MCF 10A (cell line): ENCODE measurements at regions not wholly inside any gene's neighbourhood (a gene's known extent, or its start where the extent isn't known, plus 50 kb on each side); places are given as distances from the start of the nearest gene placed in this dataset.

ENCODE experiments used
- BruUV-seq: library from RNA; stranded (reverse); fragments of 400-500 nt; replicated peaks from 2 replicates; lab custom pipeline; 2021; lab: Mats Ljungman, UMichigan
- CTCF ChIA-PET: fragments of 300-600 bp; sonication (Branson Sonifier 250); formaldehyde crosslinking; extraction: SDS; loops from one replicate; lab custom pipeline; 2021; ENCODE audit warnings: antibody characterized with exemption, inconsistent platforms; lab: Yijun Ruan, JAX
- POLR2A ChIA-PET: fragments of 300-600, 350-650 bp; sonication (Branson Sonifier 250); formaldehyde crosslinking; extraction: SDS; loops from one replicate; lab custom pipeline; 2020; ENCODE audit warnings: antibody characterized with exemption, inconsistent platforms; lab: Yijun Ruan, JAX
- DNase-seq: peaks from one replicate; pipeline ENCODE4 v3.0.0-alpha.2; 2018; ENCODE audit not compliant: unreplicated experiment
- H3K27ac Mint-ChIP-seq: one replicate; pipeline ENCODE4 v1.8.0; 2022; ENCODE audit warnings: mild to moderate bottlenecking, low read depth, mixed read lengths; ENCODE audit not compliant: unreplicated experiment
- H3K27me3 Mint-ChIP-seq: one replicate; pipeline ENCODE4 v1.8.0; 2022; ENCODE audit warnings: mixed read lengths; ENCODE audit not compliant: insufficient read depth, unreplicated experiment
- H3K36me3 Mint-ChIP-seq: one replicate; pipeline ENCODE4 v1.8.0; 2022; ENCODE audit warnings: mild to moderate bottlenecking, moderate library complexity, mixed read lengths; ENCODE audit not compliant: insufficient read depth, unreplicated experiment
- H3K4me1 Mint-ChIP-seq: one replicate; pipeline ENCODE4 v1.8.0; 2022; ENCODE audit warnings: mixed read lengths; ENCODE audit not compliant: insufficient read depth, unreplicated experiment
- H3K4me3 Mint-ChIP-seq: one replicate; pipeline ENCODE4 v1.8.0; 2022; ENCODE audit warnings: mild to moderate bottlenecking, moderate library complexity, mixed read lengths; ENCODE audit not compliant: unreplicated experiment
- H3K9me3 Mint-ChIP-seq: one replicate; pipeline ENCODE4 v1.8.0; 2022; ENCODE audit warnings: mixed read lengths; ENCODE audit not compliant: unreplicated experiment
- intact Hi-C: fragments of 100-400 bp; cut with micrococcal nuclease; formaldehyde crosslinking; loops from 2 replicates; pipeline ENCODE4 v1.14.1; 2022
- TF ChIP-seq, protein P1 (sequence below): fragments of 200-600 bp; IDR thresholded peaks from one replicate; pipeline ENCODE4 v1.8.0; 2022; ENCODE audit warnings: antibody characterized with exemption, mild to moderate bottlenecking; ENCODE audit not compliant: unreplicated experiment

DNA sequence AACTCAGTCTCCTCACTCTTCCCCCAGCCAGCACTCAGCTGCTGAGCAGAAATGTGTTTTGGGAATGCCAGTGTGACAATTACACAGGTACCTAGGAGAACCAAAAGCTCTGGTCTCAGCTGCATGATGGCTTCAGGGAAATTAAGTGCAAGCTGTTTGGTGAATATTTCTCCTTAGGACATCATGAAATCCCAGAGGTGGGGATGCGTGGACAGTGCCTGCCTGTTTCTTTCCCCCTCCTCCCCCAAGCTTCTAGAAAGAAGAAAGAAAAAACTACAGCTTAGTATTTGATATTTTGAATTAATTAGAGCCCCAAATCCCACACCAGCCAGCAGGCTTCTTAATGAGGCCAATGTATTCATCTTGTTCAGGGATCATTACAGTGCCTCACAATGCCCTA, 243.0 kb downstream of the IDS start:
- peaks cover 5% of the 10 kb centered on the region for H3K4me1 Mint-ChIP-seq
- H3K4me3 Mint-ChIP-seq = no peak overlapping the region
- DNase-seq = no peak
- H3K36me3 Mint-ChIP-seq = no peaks in the 10 kb centered on the region
- TF ChIP-seq, protein P1, sequence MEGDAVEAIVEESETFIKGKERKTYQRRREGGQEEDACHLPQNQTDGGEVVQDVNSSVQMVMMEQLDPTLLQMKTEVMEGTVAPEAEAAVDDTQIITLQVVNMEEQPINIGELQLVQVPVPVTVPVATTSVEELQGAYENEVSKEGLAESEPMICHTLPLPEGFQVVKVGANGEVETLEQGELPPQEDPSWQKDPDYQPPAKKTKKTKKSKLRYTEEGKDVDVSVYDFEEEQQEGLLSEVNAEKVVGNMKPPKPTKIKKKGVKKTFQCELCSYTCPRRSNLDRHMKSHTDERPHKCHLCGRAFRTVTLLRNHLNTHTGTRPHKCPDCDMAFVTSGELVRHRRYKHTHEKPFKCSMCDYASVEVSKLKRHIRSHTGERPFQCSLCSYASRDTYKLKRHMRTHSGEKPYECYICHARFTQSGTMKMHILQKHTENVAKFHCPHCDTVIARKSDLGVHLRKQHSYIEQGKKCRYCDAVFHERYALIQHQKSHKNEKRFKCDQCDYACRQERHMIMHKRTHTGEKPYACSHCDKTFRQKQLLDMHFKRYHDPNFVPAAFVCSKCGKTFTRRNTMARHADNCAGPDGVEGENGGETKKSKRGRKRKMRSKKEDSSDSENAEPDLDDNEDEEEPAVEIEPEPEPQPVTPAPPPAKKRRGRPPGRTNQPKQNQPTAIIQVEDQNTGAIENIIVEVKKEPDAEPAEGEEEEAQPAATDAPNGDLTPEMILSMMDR = no peak
- no peak overlapping the region for H3K27ac Mint-ChIP-seq
- H3K9me3 Mint-ChIP-seq = peaks cover 23% of the 10 kb centered on the region
- no TSS peak for BruUV-seq
- H3K27me3 Mint-ChIP-seq = no peaks in the 10 kb centered on the region
- POLR2A ChIA-PET = no interaction called here
- CTCF ChIA-PET = interaction anchor here (0.5 to 0.7 kb wide), 2 partner anchors 24 to 25 kb away, joined by 3 read pairs; no protein-coding TSS in a partner anchor
- intact Hi-C loops = no loop called here

- Mint-ChIP-seq H3K27ac (no peak overlapping the region), H3K9me3 (peaks cover 21% of the 10 kb centered on the region), H3K4me3 (no peak overlapping the region), H3K4me1 (peaks cover 5% of the 10 kb centered on the region), H3K27me3 (no peaks in the 10 kb centered on the region), H3K36me3 (no peaks in the 10 kb centered on the region)
- ChIA-PET CTCF (interaction anchor here (1.4 to 1.6 kb wide), 2 partner anchors 27 to 212 kb away, joined by 5 to 10 read pairs; no protein-coding TSS in a partner anchor), POLR2A (interaction anchor here (0.7 kb wide), 1 partner anchor 715 kb away, joined by 3 read pairs; no protein-coding TSS in a partner anchor)
- intact Hi-C loops = no loop called here
- BruUV-seq = no TSS peak
- TF ChIP-seq, protein P1 = no peak
- DNase-seq = peak; percentile 35
These were observed 245.9 kb downstream of the IDS start for GRCh38 chrX:149259241-149259640.

- Mint-ChIP-seq H3K27ac (no peak overlapping the region), H3K36me3 (no peaks in the 10 kb centered on the region), H3K4me1 (peaks cover 5% of the 10 kb centered on the region), H3K4me3 (no peak overlapping the region), H3K9me3 (peaks cover 8% of the 10 kb centered on the region), H3K27me3 (no peaks in the 10 kb centered on the region)
- DNase-seq = no peak
- TF ChIP-seq, protein P1 = no peak
- intact Hi-C loops = no loop called here
- ChIA-PET CTCF (interaction anchor here (0.9 kb wide), 1 partner anchor 1122 kb away, joined by 4 read pairs; no protein-coding TSS in a partner anchor), POLR2A (interaction anchor here (0.6 kb wide), 1 partner anchor 510 kb away, joined by 3 read pairs; no protein-coding TSS in a partner anchor)
- no TSS peak for BruUV-seq
These were observed 249.2 kb downstream of the IDS start for GRCh38 chrX:149255860-149256259.

- ChIA-PET POLR2A (no interaction called here), CTCF (interaction anchor here (1.2 kb wide), 1 partner anchor 223 kb away, joined by 4 read pairs; no protein-coding TSS in a partner anchor)
- BruUV-seq = no TSS peak
- intact Hi-C loops = no loop called here
- H3K4me3 Mint-ChIP-seq = no peak overlapping the region
- no peaks in the 10 kb centered on the region for H3K27me3 Mint-ChIP-seq
- peaks cover 6% of the 10 kb centered on the region for H3K9me3 Mint-ChIP-seq
- peak; percentile 40 for DNase-seq
- no peaks in the 10 kb centered on the region for H3K4me1 Mint-ChIP-seq
- TF ChIP-seq, protein P1 = no peak
- H3K27ac Mint-ChIP-seq = no peak overlapping the region
- no peaks in the 10 kb centered on the region for H3K36me3 Mint-ChIP-seq
These were observed 257.0 kb downstream of the IDS start for GRCh38 chrX:149248073-149248625.
